Calu3 (cell line): ENCODE measurements at regions not wholly inside any gene's neighbourhood (a gene's known extent, or its start where the extent isn't known, plus 50 kb on each side); places are given as distances from the start of the nearest gene placed in this dataset.
"Not testable (repeated sequence)": the region's sequence is repeated elsewhere in the genome, so short reads cannot be mapped to it uniquely, and the experiment has no call there.

Experiments used
- BruUV-seq: library from RNA; stranded (reverse); fragments of 400-500 nt; replicated peaks from 2 replicates; lab custom pipeline; 2021; lab: Mats Ljungman, UMichigan
- CTCF ChIA-PET: fragments of 300-600 bp; sonication (Branson Sonifier 250); formaldehyde crosslinking; loops from one replicate; lab custom pipeline; 2022; ENCODE audit warnings: antibody characterized with exemption; lab: Charles Lee
- DNase-seq: peaks from one replicate; pipeline ENCODE4 v3.0.0; 2022
- H3K27ac Mint-ChIP-seq: one replicate; pipeline ENCODE4 v1.8.0; 2022; ENCODE audit warnings: mixed read lengths; ENCODE audit not compliant: unreplicated experiment
- H3K27me3 Mint-ChIP-seq: one replicate; pipeline ENCODE4 v1.8.0; 2022; ENCODE audit warnings: mixed read lengths; ENCODE audit not compliant: unreplicated experiment
- H3K36me3 Mint-ChIP-seq: one replicate; pipeline ENCODE4 v1.8.0; 2022; ENCODE audit warnings: mild to moderate bottlenecking, moderate library complexity, mixed read lengths; ENCODE audit not compliant: insufficient read depth, unreplicated experiment
- H3K4me1 Mint-ChIP-seq: one replicate; pipeline ENCODE4 v1.8.0; 2022; ENCODE audit warnings: mild to moderate bottlenecking, low read depth, mixed read lengths; ENCODE audit not compliant: unreplicated experiment
- H3K4me3 Mint-ChIP-seq: one replicate; pipeline ENCODE4 v1.8.0; 2022; ENCODE audit warnings: mild to moderate bottlenecking, low read depth, moderate library complexity, mixed read lengths; ENCODE audit not compliant: unreplicated experiment
- H3K9me3 Mint-ChIP-seq: one replicate; pipeline ENCODE4 v1.8.0; 2022; ENCODE audit warnings: low read depth, mixed read lengths; ENCODE audit not compliant: unreplicated experiment
- CTCF ChIP-seq: fragments of 200-600 bp; IDR thresholded peaks from one replicate; pipeline ENCODE4 v1.8.0; 2022; ENCODE audit warnings: antibody characterized with exemption; ENCODE audit not compliant: unreplicated experiment
- intact Hi-C: fragments of 100-400 bp; cut with micrococcal nuclease; formaldehyde crosslinking; loops from one replicate; pipeline ENCODE4 v1.10.0; 2022; ENCODE audit not compliant: unreplicated experiment

GRCh38 chr3:181596126-181596525, 115.6 kb upstream of the SOX2 start:
- DNase-seq: no peak
- no peaks in the 10 kb centered on the region for H3K36me3 Mint-ChIP-seq
- no peaks in the 10 kb centered on the region for H3K4me1 Mint-ChIP-seq
- CTCF ChIA-PET: interaction anchor here (1.3 kb wide), 1 partner anchor 14 kb away, joined by 3 read pairs; no protein-coding TSS in a partner anchor
- H3K9me3 Mint-ChIP-seq: no peaks in the 10 kb centered on the region
- TF ChIP-seq CTCF: no peak
- intact Hi-C loops: no loop called here
- BruUV-seq: no TSS peak
- H3K27me3 Mint-ChIP-seq: no peaks in the 10 kb centered on the region
- H3K4me3 Mint-ChIP-seq: no peak overlapping the region
- no peak overlapping the region for H3K27ac Mint-ChIP-seq

GRCh38 chr3:181590939-181591338, 120.8 kb upstream of the SOX2 start:
- intact Hi-C loops, CTCF ChIA-PET, H3K4me3 Mint-ChIP-seq, H3K36me3 Mint-ChIP-seq, H3K27me3 Mint-ChIP-seq, H3K27ac Mint-ChIP-seq, BruUV-seq, DNase-seq, H3K4me1 Mint-ChIP-seq: not testable (repeated sequence)
- H3K9me3 Mint-ChIP-seq: peaks cover 14% of the 10 kb centered on the region

DNA sequence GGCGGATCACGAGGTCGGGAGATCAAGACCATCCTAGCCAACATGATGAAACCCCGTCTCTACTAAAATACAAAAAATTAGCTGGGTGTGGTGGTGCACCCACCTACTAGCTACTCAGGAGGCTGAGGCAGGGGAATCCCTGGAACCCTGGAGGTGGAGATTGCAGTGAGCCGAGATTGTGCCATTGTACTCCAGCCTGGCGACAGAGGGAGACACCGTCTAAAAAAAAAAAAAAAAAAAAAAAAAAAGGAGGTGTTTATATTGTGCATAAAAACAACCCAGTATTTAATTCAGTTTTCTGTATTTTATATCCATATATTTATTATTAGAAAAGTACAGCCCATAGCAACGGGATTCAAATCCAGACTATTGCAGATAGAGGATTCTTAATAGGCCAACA, 129.1 kb upstream of the SOX2 start:
- TF ChIP-seq CTCF: no peak
- CTCF ChIA-PET: no interaction called here
- intact Hi-C loops: no loop called here
- no peak overlapping the region for H3K27ac Mint-ChIP-seq
- no peaks in the 10 kb centered on the region for H3K4me1 Mint-ChIP-seq
- DNase-seq: no peak
- no TSS peak for BruUV-seq
- peaks cover 4% of the 10 kb centered on the region for H3K9me3 Mint-ChIP-seq
- H3K4me3 Mint-ChIP-seq: no peak overlapping the region
- H3K27me3 Mint-ChIP-seq: no peaks in the 10 kb centered on the region
- H3K36me3 Mint-ChIP-seq: no peaks in the 10 kb centered on the region

DNA sequence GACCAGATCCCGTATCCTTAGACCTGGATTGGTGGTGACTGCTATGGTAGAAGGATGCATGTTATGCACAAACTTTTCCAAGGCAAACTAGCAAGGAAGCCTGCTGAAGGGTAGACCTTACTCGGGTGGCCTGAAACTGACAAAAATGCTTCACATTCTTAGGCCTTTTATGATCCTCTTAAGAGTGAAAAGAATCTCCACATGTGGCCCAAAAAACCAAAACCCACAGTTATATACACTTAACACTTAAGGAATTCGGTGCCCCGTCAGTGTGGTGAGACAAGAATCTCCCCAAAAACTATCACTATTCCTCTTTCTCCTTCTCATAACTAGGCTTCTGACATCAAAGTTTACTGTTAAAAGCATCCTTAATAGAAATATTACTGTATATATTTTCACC, 130.1 kb upstream of the SOX2 start:
- CTCF ChIA-PET: no interaction called here
- no peaks in the 10 kb centered on the region for H3K36me3 Mint-ChIP-seq
- no peaks in the 10 kb centered on the region for H3K4me1 Mint-ChIP-seq
- H3K27ac Mint-ChIP-seq: no peak overlapping the region
- no peaks in the 10 kb centered on the region for H3K27me3 Mint-ChIP-seq
- no peak for DNase-seq
- no peaks in the 10 kb centered on the region for H3K9me3 Mint-ChIP-seq
- BruUV-seq: no TSS peak
- H3K4me3 Mint-ChIP-seq: no peak overlapping the region
- intact Hi-C loops: no loop called here
- TF ChIP-seq CTCF: no peak

DNA sequence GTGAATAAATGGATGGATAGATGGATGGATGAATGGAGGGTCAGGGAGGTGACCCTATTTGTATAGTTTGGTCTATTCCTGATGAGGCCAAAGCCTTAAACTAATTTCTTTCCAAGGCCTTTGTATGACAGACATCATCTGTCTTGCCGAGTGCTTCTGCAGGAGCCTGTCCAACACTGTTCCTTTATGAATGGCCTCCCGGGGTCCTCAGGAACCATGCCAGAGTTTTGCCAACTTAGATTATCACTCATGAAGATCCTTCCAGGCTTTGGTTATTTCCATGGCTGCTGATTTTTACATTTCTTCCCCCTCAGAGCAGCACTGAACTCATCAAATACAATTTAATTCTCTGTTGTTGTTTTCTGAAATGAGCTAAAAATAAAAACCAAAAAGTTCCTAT, 133.0 kb upstream of the SOX2 start:
- Mint-ChIP-seq H3K4me3 (no peak overlapping the region), H3K9me3 (no peaks in the 10 kb centered on the region), H3K4me1 (no peaks in the 10 kb centered on the region), H3K27me3 (no peaks in the 10 kb centered on the region), H3K27ac (no peak overlapping the region), H3K36me3 (no peaks in the 10 kb centered on the region)
- intact Hi-C loops: no loop called here
- no peak for DNase-seq
- CTCF ChIA-PET: no interaction called here
- TF ChIP-seq CTCF: no peak
- no TSS peak for BruUV-seq
